ENCODE measurements at regions not wholly inside any gene's neighbourhood (a gene's known extent, or its start where the extent isn't known, plus 50 kb on each side); places are given as distances from the start of the nearest gene placed in this dataset.

DNA sequence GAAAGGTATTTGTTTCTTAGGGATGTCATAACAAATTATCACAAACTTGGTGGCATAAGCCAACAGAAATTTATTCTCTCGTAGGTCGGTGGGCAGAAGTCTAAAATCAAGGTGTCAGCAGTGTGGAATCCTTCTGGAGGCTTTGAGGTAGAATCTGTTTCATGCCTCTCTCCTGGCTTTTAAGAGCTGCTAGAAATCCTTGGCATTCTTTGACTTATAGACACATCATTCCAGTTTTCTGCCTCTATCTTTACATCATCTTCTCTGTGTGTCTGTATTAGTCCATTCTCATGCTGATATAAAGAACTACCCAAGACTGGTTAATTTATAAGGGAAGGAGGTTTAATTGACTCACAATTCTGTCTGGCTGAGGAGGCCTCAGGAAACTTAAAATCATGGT lies 488.1 kb upstream of the PAPPA start:
- H3K9me3 ChIP-seq (ENCODE audit: control insufficient read depth, insufficient read depth, low read length): no peaks in the 10 kb centered on the region
- intact Hi-C loops (cut with micrococcal nuclease): no loop called here
- ATAC-seq: no peak
- Mint-ChIP-seq H3K27ac (no peak overlapping the region), H3K36me3 (peaks cover 3% of the 10 kb centered on the region), H3K9me3 (peaks cover 2 to 6% of the 10 kb centered on the region in 2 donors), H3K4me1 (no peaks in the 10 kb centered on the region), H3K27me3 (ENCODE audit: low read depth in 2 of 2) (no peaks in the 10 kb centered on the region), H3K4me3 (no peak overlapping the region)
- no peaks in the 10 kb centered on the region for H3K36me3 ChIP-seq (ENCODE audit: control insufficient read depth, insufficient read depth, low read length)
- no peak for DNase-seq
- TF ChIP-seq, protein P1, sequence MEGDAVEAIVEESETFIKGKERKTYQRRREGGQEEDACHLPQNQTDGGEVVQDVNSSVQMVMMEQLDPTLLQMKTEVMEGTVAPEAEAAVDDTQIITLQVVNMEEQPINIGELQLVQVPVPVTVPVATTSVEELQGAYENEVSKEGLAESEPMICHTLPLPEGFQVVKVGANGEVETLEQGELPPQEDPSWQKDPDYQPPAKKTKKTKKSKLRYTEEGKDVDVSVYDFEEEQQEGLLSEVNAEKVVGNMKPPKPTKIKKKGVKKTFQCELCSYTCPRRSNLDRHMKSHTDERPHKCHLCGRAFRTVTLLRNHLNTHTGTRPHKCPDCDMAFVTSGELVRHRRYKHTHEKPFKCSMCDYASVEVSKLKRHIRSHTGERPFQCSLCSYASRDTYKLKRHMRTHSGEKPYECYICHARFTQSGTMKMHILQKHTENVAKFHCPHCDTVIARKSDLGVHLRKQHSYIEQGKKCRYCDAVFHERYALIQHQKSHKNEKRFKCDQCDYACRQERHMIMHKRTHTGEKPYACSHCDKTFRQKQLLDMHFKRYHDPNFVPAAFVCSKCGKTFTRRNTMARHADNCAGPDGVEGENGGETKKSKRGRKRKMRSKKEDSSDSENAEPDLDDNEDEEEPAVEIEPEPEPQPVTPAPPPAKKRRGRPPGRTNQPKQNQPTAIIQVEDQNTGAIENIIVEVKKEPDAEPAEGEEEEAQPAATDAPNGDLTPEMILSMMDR (IDR thresholded peaks at IDR 0.05): no peak
- H3K4me1 ChIP-seq (ENCODE audit: control insufficient read depth, insufficient read depth, low read length): no peaks in the 10 kb centered on the region
- no peak overlapping the region for H3K27ac ChIP-seq (ENCODE audit: low read length)
- WGBS (ENCODE audit: insufficient coverage): 100% methylated on average over 2 of the region's 2 CpGs
- H3K27me3 ChIP-seq (ENCODE audit: control insufficient read depth, insufficient read depth, low read length): no peaks in the 10 kb centered on the region
- H3K4me3 ChIP-seq (ENCODE audit: low read length): no peak overlapping the region

GRCh38 chr9:115668521-115668920 lies 485.1 kb upstream of the PAPPA start:
- Histone ChIP-seq H3K36me3 (ENCODE audit: control insufficient read depth, insufficient read depth, low read length) (no peaks in the 10 kb centered on the region), H3K9me3 (ENCODE audit: control insufficient read depth, insufficient read depth, low read length) (no peaks in the 10 kb centered on the region), H3K4me3 (ENCODE audit: low read length) (no peak overlapping the region), H3K27ac (ENCODE audit: low read length) (no peak overlapping the region), H3K27me3 (ENCODE audit: control insufficient read depth, insufficient read depth, low read length) (no peaks in the 10 kb centered on the region), H3K4me1 (ENCODE audit: control insufficient read depth, insufficient read depth, low read length) (no peaks in the 10 kb centered on the region)
- no peaks in the 10 kb centered on the region for H3K27me3 Mint-ChIP-seq (ENCODE audit: low read depth in 2 of 2)
- 95% methylated on average over 2 of the region's 2 CpGs for WGBS (ENCODE audit: insufficient coverage)
- DNase-seq (no peak), ATAC-seq (no peak)
- H3K36me3 Mint-ChIP-seq: peaks cover 8% of the 10 kb centered on the region
- TF ChIP-seq, protein P1 (IDR thresholded peaks at IDR 0.05): no peak
- H3K9me3 Mint-ChIP-seq: peaks cover 12% of the 10 kb centered on the region in 2 donors
- H3K4me3 Mint-ChIP-seq: no peak overlapping the region
- intact Hi-C loops (cut with micrococcal nuclease): no loop called here
- no peaks in the 10 kb centered on the region for H3K4me1 Mint-ChIP-seq
- H3K27ac Mint-ChIP-seq: no peak overlapping the region

DNA sequence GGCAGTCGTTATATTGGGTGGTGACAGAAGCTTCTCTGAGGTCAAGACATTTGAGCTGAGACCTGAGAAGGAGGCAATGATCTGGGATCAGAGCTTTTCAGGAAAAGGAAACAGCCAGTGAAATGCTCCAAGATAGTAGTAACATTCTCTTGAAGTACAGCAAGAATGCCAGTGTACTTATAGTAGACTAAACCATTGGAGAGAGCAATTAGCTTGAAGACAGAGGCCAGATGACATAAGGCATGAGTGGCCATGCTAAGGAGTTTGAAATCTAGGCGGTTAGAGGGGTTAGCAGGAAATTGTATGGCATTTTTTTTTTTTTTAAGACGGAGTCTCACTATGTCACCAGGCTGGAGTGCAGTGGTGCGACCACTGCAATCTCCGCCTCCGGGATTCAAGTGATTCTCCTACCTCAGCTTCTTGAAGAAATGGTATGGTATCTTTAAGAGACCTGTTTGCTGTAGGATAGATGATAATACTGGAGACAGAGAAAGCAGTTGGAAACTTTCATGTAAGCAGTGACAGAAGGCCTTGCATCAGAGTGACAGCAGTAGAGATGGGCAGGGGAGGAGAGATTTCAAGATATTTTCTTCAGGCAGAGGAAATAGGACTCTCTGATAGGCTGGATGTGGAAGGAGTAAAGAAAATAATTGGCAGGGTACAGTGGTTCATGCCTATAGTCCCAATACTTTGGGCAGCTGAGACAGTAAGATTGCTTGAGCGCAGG lies 482.2 kb upstream of the PAPPA start:
- no peak overlapping the region for H3K27ac Mint-ChIP-seq
- DNase-seq (no peak), ATAC-seq (no peak)
- peaks cover 17 to 18% of the 10 kb centered on the region in 2 donors for H3K9me3 Mint-ChIP-seq
- H3K9me3 ChIP-seq (ENCODE audit: control insufficient read depth, insufficient read depth, low read length): no peaks in the 10 kb centered on the region
- no peaks in the 10 kb centered on the region for H3K27me3 Mint-ChIP-seq (ENCODE audit: low read depth in 2 of 2)
- H3K27me3 ChIP-seq (ENCODE audit: control insufficient read depth, insufficient read depth, low read length): no peaks in the 10 kb centered on the region
- no peaks in the 10 kb centered on the region for H3K36me3 ChIP-seq (ENCODE audit: control insufficient read depth, insufficient read depth, low read length)
- WGBS (ENCODE audit: insufficient coverage): 85% methylated on average over 6 of the region's 7 CpGs
- no peaks in the 10 kb centered on the region for H3K4me1 Mint-ChIP-seq
- no peak overlapping the region for H3K4me3 Mint-ChIP-seq
- no peaks in the 10 kb centered on the region for H3K4me1 ChIP-seq (ENCODE audit: control insufficient read depth, insufficient read depth, low read length)
- peaks cover 8% of the 10 kb centered on the region for H3K36me3 Mint-ChIP-seq
- no peak overlapping the region for H3K4me3 ChIP-seq (ENCODE audit: low read length)
- intact Hi-C loops (cut with micrococcal nuclease): no loop called here
- H3K27ac ChIP-seq (ENCODE audit: low read length): no peak overlapping the region
- TF ChIP-seq, protein P1 (IDR thresholded peaks at IDR 0.05): no peak

DNA sequence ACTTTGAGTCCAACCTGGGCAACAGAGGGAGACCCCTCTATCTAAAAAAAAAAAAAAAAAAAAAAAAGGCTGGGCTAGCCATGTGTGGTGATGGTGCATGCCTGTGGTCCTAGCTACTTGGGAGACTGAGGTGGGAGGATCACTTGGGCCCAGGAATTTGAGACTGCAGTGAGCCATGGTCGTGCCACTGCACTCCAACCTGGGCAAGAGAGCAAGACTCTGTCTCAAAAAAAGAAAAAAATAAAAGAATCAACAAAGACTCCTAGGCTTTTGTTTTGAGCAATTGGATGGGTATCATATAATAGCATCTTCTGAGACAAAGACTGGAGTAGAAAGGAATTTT lies 481.7 kb upstream of the PAPPA start:
- no peaks in the 10 kb centered on the region for H3K4me1 ChIP-seq (ENCODE audit: control insufficient read depth, insufficient read depth, low read length)
- no peak for DNase-seq
- H3K27me3 ChIP-seq (ENCODE audit: control insufficient read depth, insufficient read depth, low read length): no peaks in the 10 kb centered on the region
- no peaks in the 10 kb centered on the region for H3K9me3 ChIP-seq (ENCODE audit: control insufficient read depth, insufficient read depth, low read length)
- intact Hi-C loops (cut with micrococcal nuclease): no loop called here
- H3K27me3 Mint-ChIP-seq (ENCODE audit: low read depth in 2 of 2): no peaks in the 10 kb centered on the region
- no peaks in the 10 kb centered on the region for H3K4me1 Mint-ChIP-seq
- TF ChIP-seq, protein P1 (IDR thresholded peaks at IDR 0.05): no peak
- peaks cover 8% of the 10 kb centered on the region for H3K36me3 Mint-ChIP-seq
- no peak overlapping the region for H3K4me3 ChIP-seq (ENCODE audit: low read length)
- H3K9me3 Mint-ChIP-seq: peaks cover 18 to 20% of the 10 kb centered on the region in 2 donors
- WGBS (ENCODE audit: insufficient coverage): 40% methylated on average over 1 of the region's 1 CpG
- no peaks in the 10 kb centered on the region for H3K36me3 ChIP-seq (ENCODE audit: control insufficient read depth, insufficient read depth, low read length)
- no peak overlapping the region for H3K4me3 Mint-ChIP-seq
- no peak for ATAC-seq
- H3K27ac Mint-ChIP-seq: no peak overlapping the region
- H3K27ac ChIP-seq (ENCODE audit: low read length): no peak overlapping the region

Measured in natural killer cell (primary cell).